ENCODE measurements at regions not wholly inside any gene's neighbourhood (a gene's known extent, or its start where the extent isn't known, plus 50 kb on each side); places are given as distances from the start of the nearest gene placed in this dataset.

DNA sequence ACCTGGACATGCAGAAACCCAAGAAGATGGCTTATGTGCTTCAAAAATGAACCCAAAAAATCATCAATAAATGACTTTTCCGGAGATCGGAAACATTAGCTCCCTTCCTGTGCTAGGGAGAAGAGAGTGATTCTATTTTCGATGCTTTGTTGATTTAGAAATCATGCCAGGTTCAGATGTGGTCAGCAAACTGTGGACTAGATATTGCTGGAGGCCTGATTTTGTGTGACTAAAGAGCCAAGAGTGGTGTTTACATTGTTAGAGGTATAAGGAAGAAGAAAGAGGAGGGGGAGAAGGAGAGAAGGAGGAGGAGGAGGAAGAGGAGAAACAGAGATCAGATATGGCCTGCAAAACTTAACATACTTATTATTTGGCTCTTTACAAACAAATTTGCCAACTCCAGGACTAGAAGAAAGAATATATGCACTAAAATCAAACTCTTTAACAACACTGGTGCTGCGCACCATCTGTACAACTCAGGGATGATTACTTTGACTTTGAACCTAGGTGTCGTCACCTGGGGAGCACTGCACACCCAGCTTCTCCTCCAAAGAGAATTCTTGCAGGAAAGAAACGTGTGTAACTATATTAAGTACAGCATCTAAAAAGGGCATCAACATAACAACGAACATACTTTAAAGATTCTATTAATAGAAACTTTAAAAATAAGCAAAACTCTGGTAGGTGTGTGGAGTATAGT, 664.9 kb upstream of the LCORL start:
- TF ChIP-seq POLR2A (IDR thresholded peaks at IDR 0.05): no peak
- TF ChIP-seq, protein P1, sequence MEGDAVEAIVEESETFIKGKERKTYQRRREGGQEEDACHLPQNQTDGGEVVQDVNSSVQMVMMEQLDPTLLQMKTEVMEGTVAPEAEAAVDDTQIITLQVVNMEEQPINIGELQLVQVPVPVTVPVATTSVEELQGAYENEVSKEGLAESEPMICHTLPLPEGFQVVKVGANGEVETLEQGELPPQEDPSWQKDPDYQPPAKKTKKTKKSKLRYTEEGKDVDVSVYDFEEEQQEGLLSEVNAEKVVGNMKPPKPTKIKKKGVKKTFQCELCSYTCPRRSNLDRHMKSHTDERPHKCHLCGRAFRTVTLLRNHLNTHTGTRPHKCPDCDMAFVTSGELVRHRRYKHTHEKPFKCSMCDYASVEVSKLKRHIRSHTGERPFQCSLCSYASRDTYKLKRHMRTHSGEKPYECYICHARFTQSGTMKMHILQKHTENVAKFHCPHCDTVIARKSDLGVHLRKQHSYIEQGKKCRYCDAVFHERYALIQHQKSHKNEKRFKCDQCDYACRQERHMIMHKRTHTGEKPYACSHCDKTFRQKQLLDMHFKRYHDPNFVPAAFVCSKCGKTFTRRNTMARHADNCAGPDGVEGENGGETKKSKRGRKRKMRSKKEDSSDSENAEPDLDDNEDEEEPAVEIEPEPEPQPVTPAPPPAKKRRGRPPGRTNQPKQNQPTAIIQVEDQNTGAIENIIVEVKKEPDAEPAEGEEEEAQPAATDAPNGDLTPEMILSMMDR (IDR thresholded peaks at IDR 0.05 in 4 of 5, conservative IDR thresholded peaks at IDR 0.05 in 1 of 5): no peak

Measured in gastrocnemius medialis (tissue), 4 donors.